ENCODE measurements at regions not wholly inside any gene's neighbourhood (a gene's known extent, or its start where the extent isn't known, plus 50 kb on each side); places are given as distances from the start of the nearest gene placed in this dataset.
"Not testable (repeated sequence)": the region's sequence is repeated elsewhere in the genome, so short reads cannot be mapped to it uniquely, and the experiment has no call there.

DNA sequence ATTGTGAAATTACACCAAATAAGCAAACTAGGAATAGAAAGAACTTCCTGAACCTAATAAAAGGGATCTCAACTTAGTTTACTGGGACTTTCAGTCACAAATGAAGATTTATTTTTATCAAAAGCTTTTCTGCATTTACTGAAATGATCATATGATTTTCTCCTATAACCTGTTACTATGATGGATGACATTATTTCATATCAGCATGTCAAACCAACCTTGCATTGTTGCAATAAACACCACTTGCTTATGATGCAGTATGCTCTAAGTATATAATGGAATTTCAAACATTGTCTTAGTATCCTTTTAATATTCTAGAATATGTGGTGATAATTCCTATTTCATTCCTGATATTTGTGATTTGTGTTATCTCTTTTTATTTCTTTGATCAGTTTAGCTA lies 303.0 kb downstream of the CGGBP1 start:
- intact Hi-C loops (cut with DNase I; ENCODE audit: low total_unique reads): no loop called here
- Histone ChIP-seq H3K27me3 (no peaks in the 10 kb centered on the region), H3K4me1 (no peaks in the 10 kb centered on the region), H3K4me3 (no peak overlapping the region), H3K9me3 (no peaks in the 10 kb centered on the region), H3K36me3 (no peaks in the 10 kb centered on the region), H3K27ac (no peak overlapping the region)
- no peak for TF ChIP-seq POLR2A (IDR thresholded peaks at IDR 0.05)
- no peak for TF ChIP-seq CTCF (IDR thresholded peaks at IDR 0.05 in 4 of 5, conservative IDR thresholded peaks at IDR 0.05 in 1 of 5)
- DNase-seq: no peak
- in situ Hi-C loops (cut with MboI; ENCODE audit: low sequenced_read_pairs in 4 of 4): loop anchor here in 2 of 4 donors (25.0 kb wide), 1 partner anchor 356 kb away; no protein-coding TSS in a partner anchor
- ATAC-seq: no peak

GRCh38 chr3:87742250-87742649 lies 316.6 kb downstream of the CGGBP1 start:
- Histone ChIP-seq H3K36me3 (no peaks in the 10 kb centered on the region), H3K4me1 (no peaks in the 10 kb centered on the region), H3K4me3 (no peak overlapping the region), H3K9me3 (no peaks in the 10 kb centered on the region), H3K27ac (no peak overlapping the region), H3K27me3 (no peaks in the 10 kb centered on the region)
- no peak for ATAC-seq
- in situ Hi-C loops (cut with MboI; ENCODE audit: low sequenced_read_pairs in 4 of 4): no loop called here
- intact Hi-C loops (cut with DNase I; ENCODE audit: low total_unique reads): no loop called here
- TF ChIP-seq CTCF (IDR thresholded peaks at IDR 0.05 in 4 of 5, conservative IDR thresholded peaks at IDR 0.05 in 1 of 5) (no peak), POLR2A (IDR thresholded peaks at IDR 0.05) (no peak)
- no peak for DNase-seq

DNA sequence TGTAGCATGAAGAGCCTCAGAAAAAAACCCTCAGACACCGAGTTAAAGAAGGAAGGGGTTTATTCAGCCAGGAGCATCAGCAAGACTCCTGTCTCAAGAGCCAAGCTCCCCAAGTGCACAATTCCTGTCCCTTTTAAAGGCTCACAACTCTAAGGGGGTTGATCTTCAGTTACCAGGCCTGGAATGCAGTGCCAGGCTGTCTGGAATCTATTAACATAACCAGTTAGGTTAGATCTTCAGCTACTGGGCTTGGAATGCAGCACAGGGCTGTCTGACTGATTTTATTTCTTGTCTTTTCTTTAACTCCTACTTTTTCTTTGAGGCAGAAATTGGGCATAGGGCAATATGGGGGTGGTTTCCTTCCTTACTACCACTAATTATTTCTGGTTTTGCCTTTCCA lies 317.9 kb downstream of the CGGBP1 start:
- in situ Hi-C loops (cut with MboI; ENCODE audit: low sequenced_read_pairs in 4 of 4); H3K9me3 ChIP-seq; H3K27ac ChIP-seq; H3K36me3 ChIP-seq; DNase-seq; H3K27me3 ChIP-seq; ATAC-seq; intact Hi-C loops (cut with DNase I; ENCODE audit: low total_unique reads); H3K4me1 ChIP-seq; H3K4me3 ChIP-seq: not testable (repeated sequence)

GRCh38 chr3:87737817-87738216 lies 321.0 kb downstream of the CGGBP1 start:
- ATAC-seq; H3K36me3 ChIP-seq; intact Hi-C loops (cut with DNase I; ENCODE audit: low total_unique reads): not testable (repeated sequence)

DNA sequence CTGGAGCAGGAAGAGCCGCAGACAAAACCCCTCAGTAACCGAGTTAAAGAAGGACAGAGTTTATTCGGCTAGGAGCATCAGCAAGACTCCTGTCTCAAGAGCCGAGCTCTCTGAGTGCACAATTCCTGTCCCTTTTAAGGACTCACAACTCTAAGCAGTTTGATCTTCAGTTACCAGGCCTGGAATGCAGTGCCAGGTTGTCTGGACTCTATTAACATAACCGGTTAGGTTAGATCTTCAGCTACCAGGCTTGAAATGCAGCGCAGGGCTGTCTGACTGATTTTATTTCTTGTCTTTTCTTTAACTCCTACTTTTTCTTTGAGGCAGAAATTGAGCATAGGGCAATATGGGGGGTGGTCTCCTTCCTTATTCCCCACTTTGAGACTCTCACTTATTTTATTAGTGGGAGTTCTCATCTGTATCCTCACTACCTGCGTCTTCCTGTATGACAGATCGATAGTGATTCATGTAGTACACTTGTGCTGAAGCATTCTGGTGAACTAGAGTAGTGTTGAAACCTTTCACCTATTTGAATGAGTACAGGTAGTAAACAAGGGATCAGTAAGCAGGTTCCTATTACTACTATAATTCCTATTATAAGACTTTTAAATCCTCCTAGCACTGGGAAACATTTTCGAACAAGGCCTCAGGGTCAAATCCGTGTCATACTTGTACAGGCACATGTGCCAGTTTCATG lies 325.0 kb downstream of the CGGBP1 start:
- no peaks in the 10 kb centered on the region for H3K4me1 ChIP-seq
- no peaks in the 10 kb centered on the region for H3K27me3 ChIP-seq
- no peak for ATAC-seq
- H3K36me3 ChIP-seq: no peaks in the 10 kb centered on the region
- intact Hi-C loops (cut with DNase I; ENCODE audit: low total_unique reads) (no loop called here), in situ Hi-C loops (cut with MboI; ENCODE audit: low sequenced_read_pairs in 4 of 4) (no loop called here)
- no peak overlapping the region for H3K4me3 ChIP-seq
- H3K27ac ChIP-seq: no peak overlapping the region
- TF ChIP-seq CTCF (IDR thresholded peaks at IDR 0.05 in 4 of 5, conservative IDR thresholded peaks at IDR 0.05 in 1 of 5) (no peak), POLR2A (IDR thresholded peaks at IDR 0.05) (no peak)
- DNase-seq: no peak
- H3K9me3 ChIP-seq: no peaks in the 10 kb centered on the region

More at GRCh38 chr3:87737817-87738216, 321.0 kb downstream of the CGGBP1 start:
- DNase-seq; H3K4me3 ChIP-seq; H3K27ac ChIP-seq; H3K4me1 ChIP-seq; H3K27me3 ChIP-seq; in situ Hi-C loops (cut with MboI; ENCODE audit: low sequenced_read_pairs in 4 of 4); H3K9me3 ChIP-seq: not testable (repeated sequence)

DNA sequence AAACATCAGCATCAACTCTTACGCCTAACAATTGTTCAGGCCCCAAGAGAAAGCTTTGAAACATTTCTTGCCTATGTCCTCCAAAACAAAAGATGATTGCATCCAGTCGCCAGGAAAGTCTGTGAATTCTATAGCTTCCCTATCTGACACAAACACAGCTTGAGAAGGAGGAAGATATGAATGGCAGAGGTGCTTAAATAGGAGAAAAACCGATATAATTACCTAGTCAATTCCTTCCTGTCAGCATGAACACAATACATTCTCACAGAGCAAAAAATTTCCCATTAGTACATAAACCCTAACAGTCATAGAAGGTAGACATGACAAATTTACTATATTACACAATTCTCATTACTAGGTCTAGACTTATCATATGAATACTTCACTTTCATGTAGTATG lies 326.5 kb downstream of the CGGBP1 start:
- in situ Hi-C loops (cut with MboI; ENCODE audit: low sequenced_read_pairs in 4 of 4): no loop called here

More for the DNA sequence above, 326.5 kb downstream of the CGGBP1 start:
- H3K27me3 ChIP-seq: no peaks in the 10 kb centered on the region
- TF ChIP-seq POLR2A (IDR thresholded peaks at IDR 0.05) (no peak), CTCF (IDR thresholded peaks at IDR 0.05 in 4 of 5, conservative IDR thresholded peaks at IDR 0.05 in 1 of 5) (no peak)
- H3K36me3 ChIP-seq: no peaks in the 10 kb centered on the region
- H3K27ac ChIP-seq: no peak overlapping the region
- H3K4me1 ChIP-seq: no peaks in the 10 kb centered on the region
- intact Hi-C loops (cut with DNase I; ENCODE audit: low total_unique reads): no loop called here
- no peak for ATAC-seq
- DNase-seq: no peak
- H3K9me3 ChIP-seq: no peaks in the 10 kb centered on the region
- H3K4me3 ChIP-seq: no peak overlapping the region

Measured in gastrocnemius medialis (tissue), 4 donors.